ENCODE measurements at regions not wholly inside any gene's neighbourhood (a gene's known extent, or its start where the extent isn't known, plus 50 kb on each side); places are given as distances from the start of the nearest gene placed in this dataset.

DNA sequence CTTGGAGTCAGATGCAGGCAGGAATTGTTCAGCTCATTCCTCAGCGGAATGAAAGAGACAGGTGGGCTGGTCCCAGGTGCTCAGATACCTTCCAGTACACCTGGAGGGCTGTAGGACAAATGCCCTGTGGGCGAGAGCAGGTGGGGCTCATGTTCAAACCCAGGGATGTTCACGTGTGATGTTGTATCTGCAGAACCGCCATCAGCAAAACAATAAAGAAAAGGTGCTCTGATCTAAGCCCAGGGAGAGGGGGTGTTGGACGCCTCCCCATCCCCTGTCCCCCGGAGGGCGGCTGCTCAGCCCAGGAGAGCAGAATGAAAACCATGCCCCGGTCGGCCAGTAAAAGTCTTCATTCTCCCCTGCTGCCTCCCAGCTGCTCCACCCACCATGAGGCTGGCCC, 197.4 kb downstream of the HAUS1 start:
- Histone ChIP-seq H2AK5ac (ENCODE audit: low read length) (no peak overlapping the region), H3K14ac (ENCODE audit: low read length) (no peak overlapping the region), H2BK120ac (ENCODE audit: insufficient read depth, low read length, poor library complexity) (no peak overlapping the region), H3K4me3 (ENCODE audit: low read depth, low read length) (no peak overlapping the region), H4K12ac (ENCODE audit: low read depth, low read length) (no peak overlapping the region), H3K9ac (ENCODE audit: low read length) (no peak overlapping the region), H4K91ac (ENCODE audit: low read depth, low read length) (no peak overlapping the region), H3K18ac (ENCODE audit: low read length) (no peak overlapping the region), H4K8ac (ENCODE audit: low read depth, low read length) (no peak overlapping the region), H3K36me3 (ENCODE audit: control insufficient read depth in 1 of 2, insufficient read depth in 2 of 2, low read length in 2 of 2) (no peaks in the 10 kb centered on the region), H2BK5ac (ENCODE audit: low read depth, low read length, poor library complexity) (no peak overlapping the region), H3K4me2 (ENCODE audit: low read length) (no peak overlapping the region), H3K27ac (ENCODE audit: low read depth, low read length) (no peak overlapping the region), H2BK12ac (ENCODE audit: low read length) (no peak overlapping the region), H3K79me2 (ENCODE audit: control insufficient read depth, insufficient read depth, low read length, poor library complexity) (no peaks in the 10 kb centered on the region), H2AFZ (ENCODE audit: insufficient read depth, low read length, poor library complexity) (no peak overlapping the region), H3K79me1 (ENCODE audit: low read length) (no peaks in the 10 kb centered on the region), H3K4ac (ENCODE audit: low read depth, low read length) (no peak overlapping the region), H3K4me1 (ENCODE audit: control insufficient read depth in 1 of 2, insufficient read depth in 2 of 2, low read length in 2 of 2) (peaks cover 0 to 4% of the 10 kb centered on the region in 2 experiments), H3K23ac (ENCODE audit: low read length) (no peak overlapping the region), H3K27me3 (ENCODE audit: insufficient read depth, low read length) (no peaks in the 10 kb centered on the region), H3K9me3 (ENCODE audit: insufficient read depth, low read depth, low read length) (no peaks in the 10 kb centered on the region)
- DNase-seq: no peak
- no CpG with 5 or more reads among the region's 9 CpGs for WGBS (ENCODE audit: extremely low coverage, insufficient coverage, insufficient read length)

DNA sequence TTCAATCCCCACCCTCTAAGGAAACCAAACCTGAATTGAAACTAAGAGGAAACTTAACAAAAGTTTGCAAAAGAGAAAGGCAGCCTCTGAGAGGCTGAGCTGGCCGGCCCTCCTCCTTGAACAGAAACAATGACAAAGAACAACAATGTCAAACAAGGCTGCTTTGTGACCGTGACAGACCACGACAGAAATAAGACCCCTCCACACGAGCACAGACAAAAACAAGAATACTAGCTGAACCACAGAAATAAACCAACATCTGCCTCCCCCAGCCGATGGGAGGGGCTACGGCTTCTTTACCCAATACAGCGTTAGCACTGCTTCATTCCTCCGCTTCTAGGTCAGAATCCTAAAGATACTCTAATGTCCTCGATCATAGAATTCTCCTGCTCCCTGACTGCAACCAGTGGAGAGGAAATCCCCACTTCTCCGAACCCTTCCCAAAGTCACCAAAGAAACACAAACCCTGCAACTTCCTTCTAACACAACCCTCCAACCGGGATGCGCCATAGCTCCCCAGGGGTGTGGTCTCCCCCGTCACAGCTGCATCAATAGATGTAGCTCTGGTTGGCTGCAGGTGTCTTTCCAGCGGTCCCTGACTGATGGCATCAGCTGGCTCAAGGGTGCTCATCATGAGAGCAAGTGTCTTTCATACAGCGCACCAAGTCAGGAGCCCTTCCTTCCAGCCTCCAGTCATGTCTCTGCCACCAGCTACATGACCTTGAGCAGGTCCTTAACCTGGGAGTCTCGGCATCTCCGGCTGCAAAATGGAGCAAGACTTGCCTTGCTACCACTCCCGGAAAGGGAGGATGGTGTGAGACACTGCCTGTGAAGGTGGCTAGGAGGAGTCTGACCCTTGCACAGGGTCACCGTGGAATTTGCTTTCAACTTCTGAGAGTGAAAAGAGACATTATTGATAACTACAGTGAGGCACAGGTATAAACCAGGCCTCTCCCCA, 198.6 kb downstream of the HAUS1 start:
- no peaks in the 10 kb centered on the region for H3K36me3 ChIP-seq (ENCODE audit: control insufficient read depth in 1 of 2, insufficient read depth in 2 of 2, low read length in 2 of 2)
- DNase-seq: no peak
- no CpG with 5 or more reads among the region's 19 CpGs for WGBS (ENCODE audit: extremely low coverage, insufficient coverage, insufficient read length)
- H3K79me2 ChIP-seq (ENCODE audit: control insufficient read depth, insufficient read depth, low read length, poor library complexity): no peaks in the 10 kb centered on the region
- H4K91ac ChIP-seq (ENCODE audit: low read depth, low read length): no peak overlapping the region
- no peak overlapping the region for H2BK5ac ChIP-seq (ENCODE audit: low read depth, low read length, poor library complexity)
- H2BK12ac ChIP-seq (ENCODE audit: low read length): no peak overlapping the region
- H3K18ac ChIP-seq (ENCODE audit: low read length): no peak overlapping the region
- no peak overlapping the region for H4K12ac ChIP-seq (ENCODE audit: low read depth, low read length)
- no peaks in the 10 kb centered on the region for H3K9me3 ChIP-seq (ENCODE audit: insufficient read depth, low read depth, low read length)
- H4K8ac ChIP-seq (ENCODE audit: low read depth, low read length): no peak overlapping the region
- H3K79me1 ChIP-seq (ENCODE audit: low read length): no peaks in the 10 kb centered on the region
- no peak overlapping the region for H3K23ac ChIP-seq (ENCODE audit: low read length)
- no peak overlapping the region for H3K14ac ChIP-seq (ENCODE audit: low read length)
- no peak overlapping the region for H2AFZ ChIP-seq (ENCODE audit: insufficient read depth, low read length, poor library complexity)
- H3K27me3 ChIP-seq (ENCODE audit: insufficient read depth, low read length): no peaks in the 10 kb centered on the region
- H2AK5ac ChIP-seq (ENCODE audit: low read length): no peak overlapping the region
- peaks cover 0 to 3% of the 10 kb centered on the region in 2 experiments for H3K4me1 ChIP-seq (ENCODE audit: control insufficient read depth in 1 of 2, insufficient read depth in 2 of 2, low read length in 2 of 2)
- H2BK120ac ChIP-seq (ENCODE audit: insufficient read depth, low read length, poor library complexity): no peak overlapping the region
- H3K4ac ChIP-seq (ENCODE audit: low read depth, low read length): no peak overlapping the region
- H3K4me3 ChIP-seq (ENCODE audit: low read depth, low read length): no peak overlapping the region
- H3K27ac ChIP-seq (ENCODE audit: low read depth, low read length): no peak overlapping the region
- H3K4me2 ChIP-seq (ENCODE audit: low read length): no peak overlapping the region
- H3K9ac ChIP-seq (ENCODE audit: low read length): no peak overlapping the region

DNA sequence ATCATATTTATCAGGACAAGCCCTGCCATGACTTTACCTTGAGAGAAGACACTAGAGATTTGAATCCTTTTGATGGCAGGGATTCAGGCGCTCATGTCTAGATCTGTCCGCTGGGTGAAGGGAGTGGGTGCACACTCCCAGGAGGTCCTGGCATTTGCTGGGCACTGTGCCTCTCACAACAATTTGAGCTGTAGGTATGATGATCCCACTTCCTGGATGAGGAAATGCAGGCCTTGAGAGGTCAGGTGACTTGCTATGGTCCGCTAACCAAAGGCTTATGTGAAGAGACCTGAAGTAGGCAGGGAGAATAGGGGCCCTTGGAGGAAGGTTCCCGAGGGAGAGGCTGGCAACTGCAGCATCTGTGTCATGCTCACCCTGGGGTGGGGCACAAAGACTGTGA, 206.1 kb downstream of the HAUS1 start:
- Histone ChIP-seq H2BK12ac (ENCODE audit: low read length) (no peak overlapping the region), H3K4me2 (ENCODE audit: low read length) (no peak overlapping the region), H4K91ac (ENCODE audit: low read depth, low read length) (no peak overlapping the region), H3K4me3 (ENCODE audit: low read depth, low read length) (no peak overlapping the region), H2AFZ (ENCODE audit: insufficient read depth, low read length, poor library complexity) (no peak overlapping the region), H3K27me3 (ENCODE audit: insufficient read depth, low read length) (no peaks in the 10 kb centered on the region), H3K36me3 (ENCODE audit: control insufficient read depth in 1 of 2, insufficient read depth in 2 of 2, low read length in 2 of 2) (no peaks in the 10 kb centered on the region), H3K9ac (ENCODE audit: low read length) (no peak overlapping the region), H3K4ac (ENCODE audit: low read depth, low read length) (no peak overlapping the region), H2BK5ac (ENCODE audit: low read depth, low read length, poor library complexity) (no peak overlapping the region), H4K12ac (ENCODE audit: low read depth, low read length) (no peak overlapping the region), H4K8ac (ENCODE audit: low read depth, low read length) (no peak overlapping the region), H3K27ac (ENCODE audit: low read depth, low read length) (no peak overlapping the region), H3K4me1 (ENCODE audit: control insufficient read depth in 1 of 2, insufficient read depth in 2 of 2, low read length in 2 of 2) (peaks cover 0 to 2% of the 10 kb centered on the region in 2 experiments), H3K14ac (ENCODE audit: low read length) (no peak overlapping the region), H3K79me1 (ENCODE audit: low read length) (no peaks in the 10 kb centered on the region), H3K9me3 (ENCODE audit: insufficient read depth, low read depth, low read length) (no peaks in the 10 kb centered on the region), H3K23ac (ENCODE audit: low read length) (no peak overlapping the region), H3K79me2 (ENCODE audit: control insufficient read depth, insufficient read depth, low read length, poor library complexity) (no peaks in the 10 kb centered on the region), H2AK5ac (ENCODE audit: low read length) (no peak overlapping the region), H3K18ac (ENCODE audit: low read length) (no peak overlapping the region), H2BK120ac (ENCODE audit: insufficient read depth, low read length, poor library complexity) (no peak overlapping the region)
- WGBS (ENCODE audit: extremely low coverage, insufficient coverage, insufficient read length): no CpG with 5 or more reads among the region's 4 CpGs
- no peak for DNase-seq

DNA sequence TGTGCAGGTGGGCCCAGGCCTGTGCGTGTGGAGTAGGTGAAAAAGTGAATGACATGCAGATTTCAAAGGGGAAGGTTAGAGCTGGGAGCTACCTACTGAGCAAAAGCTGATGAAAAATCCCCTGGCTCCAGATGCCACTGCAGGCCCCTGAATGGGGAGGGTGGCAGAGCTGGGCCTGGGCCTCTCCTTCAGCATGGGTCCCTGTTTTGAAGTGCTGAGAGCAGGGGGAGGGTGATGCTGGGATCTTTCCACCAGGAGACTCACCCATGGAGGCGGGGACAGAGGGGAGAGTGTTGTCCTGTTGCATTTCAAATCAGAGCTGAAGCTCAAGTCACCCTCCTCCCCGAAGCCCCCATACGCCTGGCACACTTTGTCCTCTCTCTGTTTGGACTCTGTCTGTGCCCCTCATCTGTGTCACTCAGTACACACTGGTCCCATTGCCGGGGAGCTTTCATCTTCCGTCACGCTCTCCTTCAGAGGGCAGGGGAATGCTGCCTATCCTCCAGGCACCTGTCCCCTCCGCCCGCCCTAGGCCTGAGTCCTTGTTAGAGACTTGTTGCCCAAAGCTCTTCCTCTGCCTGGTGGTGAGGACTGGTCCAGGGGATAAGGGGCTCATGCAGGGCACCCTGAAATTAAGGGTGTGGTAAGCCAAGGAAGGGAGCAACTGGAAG, 206.6 kb downstream of the HAUS1 start:
- Histone ChIP-seq H3K27me3 (ENCODE audit: insufficient read depth, low read length) (no peaks in the 10 kb centered on the region), H3K4me2 (ENCODE audit: low read length) (no peak overlapping the region)
- no CpG with 5 or more reads among the region's 9 CpGs for WGBS (ENCODE audit: extremely low coverage, insufficient coverage, insufficient read length)

More for the DNA sequence above, 206.6 kb downstream of the HAUS1 start:
- no peaks in the 10 kb centered on the region for H3K36me3 ChIP-seq (ENCODE audit: control insufficient read depth in 1 of 2, insufficient read depth in 2 of 2, low read length in 2 of 2)
- no peak overlapping the region for H3K4ac ChIP-seq (ENCODE audit: low read depth, low read length)
- H3K79me2 ChIP-seq (ENCODE audit: control insufficient read depth, insufficient read depth, low read length, poor library complexity): no peaks in the 10 kb centered on the region
- H3K9ac ChIP-seq (ENCODE audit: low read length): no peak overlapping the region
- no peak overlapping the region for H2BK120ac ChIP-seq (ENCODE audit: insufficient read depth, low read length, poor library complexity)
- no peak overlapping the region for H2BK5ac ChIP-seq (ENCODE audit: low read depth, low read length, poor library complexity)
- no peak overlapping the region for H2AFZ ChIP-seq (ENCODE audit: insufficient read depth, low read length, poor library complexity)
- no peak for DNase-seq
- no peak overlapping the region for H3K23ac ChIP-seq (ENCODE audit: low read length)
- no peak overlapping the region for H3K27ac ChIP-seq (ENCODE audit: low read depth, low read length)
- H3K4me3 ChIP-seq (ENCODE audit: low read depth, low read length): no peak overlapping the region
- H3K14ac ChIP-seq (ENCODE audit: low read length): no peak overlapping the region
- no peak overlapping the region for H2BK12ac ChIP-seq (ENCODE audit: low read length)
- no peak overlapping the region for H4K12ac ChIP-seq (ENCODE audit: low read depth, low read length)
- H4K8ac ChIP-seq (ENCODE audit: low read depth, low read length): no peak overlapping the region
- no peak overlapping the region for H2AK5ac ChIP-seq (ENCODE audit: low read length)
- H3K79me1 ChIP-seq (ENCODE audit: low read length): no peaks in the 10 kb centered on the region
- no peak overlapping the region for H3K18ac ChIP-seq (ENCODE audit: low read length)
- no peak overlapping the region for H4K91ac ChIP-seq (ENCODE audit: low read depth, low read length)
- H3K4me1 ChIP-seq (ENCODE audit: control insufficient read depth in 1 of 2, insufficient read depth in 2 of 2, low read length in 2 of 2): peaks cover 0 to 2% of the 10 kb centered on the region in 2 experiments
- H3K9me3 ChIP-seq (ENCODE audit: insufficient read depth, low read depth, low read length): no peaks in the 10 kb centered on the region
